NCI-H146 (cell line): ENCODE measurements at regions not wholly inside any gene's neighbourhood (a gene's known extent, or its start where the extent isn't known, plus 50 kb on each side); places are given as distances from the start of the nearest gene placed in this dataset.
"Not testable (repeated sequence)": the region's sequence is repeated elsewhere in the genome, so short reads cannot be mapped to it uniquely, and the experiment has no call there.

Source experiments
- DNase-seq: peaks from one replicate; lab custom pipeline; 2025; lab: John Stamatoyannopoulos, UW

GRCh38 chr14:44873536-44873935 is 88.2 kb downstream of the KLHL28 start:
- DNase-seq = peak; percentile 60

- no peak for DNase-seq
Observed at GRCh38 chr14:44866770-44867169, 95.0 kb downstream of the KLHL28 start.

GRCh38 chr14:44866322-44866721 is 95.4 kb downstream of the KLHL28 start:
- no peak for DNase-seq

- DNase-seq = no peak
Observed at GRCh38 chr14:44863271-44863670, 98.5 kb downstream of the KLHL28 start.

GRCh38 chr14:44854114-44854513 is 107.6 kb downstream of the KLHL28 start:
- no peak for DNase-seq

- no peak for DNase-seq
Observed at GRCh38 chr14:44847526-44848309, 114.0 kb downstream of the KLHL28 start.

GRCh38 chr14:44846232-44846824 is 115.4 kb downstream of the KLHL28 start:
- peak; percentile 62 for DNase-seq

- DNase-seq = not testable (repeated sequence)
Observed at GRCh38 chr14:44835928-44836327, 125.8 kb downstream of the KLHL28 start.

GRCh38 chr14:44833376-44834060 is 128.2 kb downstream of the KLHL28 start:
- DNase-seq = no peak

- DNase-seq = no peak
Observed at GRCh38 chr14:44830371-44830770, 131.4 kb downstream of the KLHL28 start.

GRCh38 chr14:44829021-44829420 is 132.7 kb downstream of the KLHL28 start:
- no peak for DNase-seq

GRCh38 chr14:44828023-44828422 is 133.7 kb downstream of the KLHL28 start:
- no peak for DNase-seq

GRCh38 chr14:44820230-44820964 is 141.3 kb downstream of the KLHL28 start:
- peak; percentile 61 for DNase-seq

- peak; percentile 70 for DNase-seq
Observed at GRCh38 chr14:44814196-44814595, 147.6 kb downstream of the KLHL28 start.

- DNase-seq = peak; percentile 76
Observed at GRCh38 chr14:44812672-44813071, 149.1 kb downstream of the KLHL28 start.

- DNase-seq = no peak
Observed at GRCh38 chr14:44804391-44804790, 157.4 kb downstream of the KLHL28 start.

- DNase-seq = peak; percentile 62
Observed at GRCh38 chr14:44803239-44803905, 158.4 kb downstream of the KLHL28 start.

- no peak for DNase-seq
Observed at GRCh38 chr14:44798386-44799242, 163.1 kb downstream of the KLHL28 start.

- peak; percentile 77 for DNase-seq
Observed at GRCh38 chr14:44795725-44796124, 166.0 kb downstream of the KLHL28 start.

GRCh38 chr14:44791730-44792129 is 170.0 kb downstream of the KLHL28 start:
- DNase-seq = no peak

GRCh38 chr14:44788612-44789011 is 173.1 kb downstream of the KLHL28 start:
- no peak for DNase-seq
